Activated CD4-positive, alpha-beta T cell treated with anti-CD3 and anti-CD28 coated beads, Interleukin-2, amount 50 U/mL, for 48 hours (primary cell): ENCODE measurements at regions not wholly inside any gene's neighbourhood (a gene's known extent, or its start where the extent isn't known, plus 50 kb on each side); places are given as distances from the start of the nearest gene placed in this dataset.
"Not testable (repeated sequence)": the region's sequence is repeated elsewhere in the genome, so short reads cannot be mapped to it uniquely, and the experiment has no call there.

Source experiments
- DNase-seq, 2 experiments: peaks; one replicate each; pipeline ENCODE4 v3.0.0-alpha.2; 2020

DNA sequence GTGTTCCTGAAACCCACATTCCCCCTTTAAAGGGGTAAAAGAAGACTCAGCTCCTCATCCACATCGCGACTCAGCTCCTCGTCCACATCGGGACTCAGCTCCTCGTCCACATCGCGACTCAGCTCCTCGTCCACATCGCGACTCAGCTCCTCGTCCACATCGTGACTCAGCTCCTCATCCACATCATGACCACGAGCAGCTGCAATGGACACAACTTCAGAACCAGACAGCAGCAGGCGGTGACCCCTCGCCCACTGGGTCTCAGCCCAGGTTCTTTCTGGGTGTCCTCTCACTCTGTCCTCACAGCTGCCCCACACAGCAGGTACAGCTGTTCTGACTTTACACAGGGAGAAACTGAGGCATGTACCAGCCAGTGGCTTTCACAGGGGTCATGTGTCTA is 163.5 kb upstream of the SALL3 start:
- DNase-seq = no peak

DNA sequence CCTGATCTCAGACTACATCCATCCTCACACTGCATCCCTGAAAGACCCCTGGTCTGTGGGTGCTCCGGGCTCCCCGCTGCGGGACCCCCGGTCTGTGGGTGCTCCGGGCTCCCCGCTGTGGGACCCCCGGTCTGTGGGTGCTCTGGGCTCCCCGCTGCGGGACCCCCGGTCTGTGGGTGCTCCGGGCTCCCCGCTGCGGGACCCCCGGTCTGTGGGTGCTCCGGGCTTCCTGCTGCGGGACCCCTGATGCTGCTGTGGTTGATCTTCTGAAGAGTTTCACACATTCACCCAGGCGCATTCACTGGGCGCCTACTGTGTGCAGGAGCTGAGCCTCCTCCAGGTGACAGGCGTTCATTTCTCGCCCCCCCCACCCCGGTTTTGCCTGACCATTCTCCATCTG is 162.7 kb upstream of the SALL3 start:
- no peak for DNase-seq

GRCh38 chr18:78818495-78818894 is 161.1 kb upstream of the SALL3 start:
- no peak for DNase-seq

DNA sequence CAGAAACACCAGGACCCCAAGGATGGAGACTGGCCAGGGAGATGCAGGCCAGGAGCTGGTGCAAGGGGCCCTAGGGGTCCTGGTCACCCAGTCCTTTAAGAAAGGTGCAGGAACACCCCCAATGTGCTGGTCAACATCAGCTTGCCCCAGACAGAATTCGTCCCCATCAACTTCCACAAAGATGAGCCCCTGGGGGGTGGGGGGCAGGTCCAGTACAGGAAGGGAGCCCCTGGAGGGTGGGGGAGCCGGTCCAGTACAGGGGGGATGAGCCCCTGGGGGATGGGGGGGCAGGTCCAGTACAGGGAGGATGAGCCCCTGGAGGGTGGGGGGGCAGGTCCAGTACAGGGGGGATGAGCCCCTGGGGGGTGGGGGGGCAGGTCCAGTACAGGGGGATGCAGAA is 160.7 kb upstream of the SALL3 start:
- no peak for DNase-seq

DNA sequence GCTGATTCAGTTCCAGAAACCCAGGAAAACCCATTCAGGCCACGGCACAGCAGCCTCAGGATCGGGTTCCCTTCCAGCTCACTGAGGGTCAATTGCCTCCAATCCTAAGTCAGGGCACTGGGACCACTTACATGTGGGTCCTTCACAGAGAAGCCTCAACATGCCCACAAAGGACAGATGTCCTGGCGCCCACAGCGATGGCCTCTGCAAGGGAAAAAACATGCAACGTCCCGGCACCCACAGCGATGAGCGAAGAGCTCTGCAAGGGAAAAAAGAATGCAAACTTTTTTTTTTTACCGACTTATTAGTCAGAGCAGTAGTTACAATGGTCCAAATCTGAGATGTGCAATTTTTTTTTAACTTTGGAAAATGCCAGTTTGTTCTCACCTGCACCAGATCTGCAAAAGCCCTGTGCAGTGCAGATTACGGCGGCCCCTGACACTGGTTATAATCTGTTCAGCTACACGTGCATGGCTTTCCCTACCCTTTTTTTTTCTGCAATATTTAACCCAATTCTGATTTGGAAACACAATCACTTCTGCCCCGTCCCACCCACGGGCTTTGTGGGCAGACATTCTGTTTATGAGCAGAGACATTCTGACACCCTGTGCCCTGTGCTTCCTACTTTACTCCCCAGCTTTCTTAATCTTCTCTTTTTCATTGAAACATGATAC is 159.3 kb upstream of the SALL3 start:
- DNase-seq = no peak

- DNase-seq = no peak
Measured at GRCh38 chr18:78821396-78821795, 158.2 kb upstream of the SALL3 start.

DNA sequence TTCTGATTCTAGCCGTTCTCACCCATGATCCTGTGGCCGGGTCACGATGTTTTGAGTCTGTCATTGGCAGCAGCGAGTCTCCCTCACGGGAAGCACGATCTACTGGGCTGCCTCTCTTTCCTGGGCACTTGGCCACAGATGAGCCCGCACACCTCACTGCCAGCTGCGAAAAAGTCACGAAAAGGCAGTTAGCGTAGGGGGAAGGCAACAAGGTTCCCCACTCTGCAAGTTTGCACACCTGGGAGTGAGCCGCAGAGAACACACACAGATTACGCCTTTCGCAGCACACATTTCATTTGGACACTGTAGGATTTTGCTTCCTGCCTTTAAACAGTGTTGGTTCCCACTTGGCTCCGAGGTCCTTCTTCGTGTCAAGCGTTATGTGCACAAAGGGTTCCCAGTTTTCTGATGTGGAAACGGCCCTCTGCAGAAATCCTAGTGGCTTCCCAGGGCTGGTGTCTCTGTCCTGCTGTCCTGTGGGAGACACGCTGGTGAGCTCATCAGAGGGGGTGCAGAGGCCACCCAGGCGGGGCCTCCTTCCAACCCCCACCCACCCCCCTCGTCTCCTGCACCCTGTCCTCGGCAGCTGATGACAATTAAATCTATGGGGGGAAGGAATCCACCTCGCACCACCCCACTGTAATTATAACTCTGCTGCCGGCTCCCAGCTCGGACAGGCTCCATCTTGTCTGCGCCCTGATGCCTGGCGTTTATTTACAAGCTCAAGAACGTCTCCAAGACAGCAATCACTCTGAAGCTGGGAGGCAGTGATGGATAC is 157.3 kb upstream of the SALL3 start:
- DNase-seq = no peak

DNA sequence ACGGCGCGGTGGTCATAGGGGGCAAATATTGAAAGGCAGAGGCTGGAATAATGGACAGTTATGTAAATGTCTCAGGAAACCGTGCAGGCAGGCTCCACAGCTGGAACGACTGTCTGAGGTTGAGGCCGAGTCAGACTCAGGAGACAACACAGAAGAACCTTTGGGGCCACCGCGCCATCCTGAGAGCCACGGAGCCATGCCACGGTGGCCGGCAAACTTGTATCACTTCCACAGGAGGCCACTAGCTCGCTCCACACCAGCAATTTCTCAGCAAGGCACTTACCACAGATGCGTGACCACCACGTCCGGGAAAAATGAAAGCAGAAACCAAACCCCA is 156.7 kb upstream of the SALL3 start:
- DNase-seq = no peak

- DNase-seq = no peak
Measured at GRCh38 chr18:78825168-78825567, 154.4 kb upstream of the SALL3 start.

GRCh38 chr18:78826631-78827030 is 153.0 kb upstream of the SALL3 start:
- DNase-seq = no peak

GRCh38 chr18:78827141-78827540 is 152.5 kb upstream of the SALL3 start:
- no peak for DNase-seq

DNA sequence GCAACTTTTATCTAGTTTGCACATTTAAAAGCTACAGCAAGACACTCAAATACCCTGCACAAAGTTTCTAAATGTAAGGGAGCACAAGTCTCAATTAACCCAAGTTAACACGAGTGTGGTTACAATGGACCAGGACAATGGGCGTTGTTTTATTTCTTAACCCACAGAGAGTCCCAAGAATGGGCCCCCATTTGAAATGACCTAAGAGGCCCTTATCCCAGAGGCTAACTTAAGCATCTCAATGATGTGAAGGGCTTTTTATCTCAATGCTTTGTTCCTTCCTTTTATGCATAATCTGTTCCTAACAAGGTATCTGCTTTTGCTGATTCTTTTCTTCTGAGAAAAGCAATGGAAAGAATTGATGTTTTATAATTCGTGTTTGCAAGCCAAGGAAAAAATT is 151.5 kb upstream of the SALL3 start:
- DNase-seq = no peak

GRCh38 chr18:78829026-78829425 is 150.6 kb upstream of the SALL3 start:
- DNase-seq = not testable (repeated sequence)

- DNase-seq = no peak
Measured at GRCh38 chr18:78830161-78830560, 149.5 kb upstream of the SALL3 start.

DNA sequence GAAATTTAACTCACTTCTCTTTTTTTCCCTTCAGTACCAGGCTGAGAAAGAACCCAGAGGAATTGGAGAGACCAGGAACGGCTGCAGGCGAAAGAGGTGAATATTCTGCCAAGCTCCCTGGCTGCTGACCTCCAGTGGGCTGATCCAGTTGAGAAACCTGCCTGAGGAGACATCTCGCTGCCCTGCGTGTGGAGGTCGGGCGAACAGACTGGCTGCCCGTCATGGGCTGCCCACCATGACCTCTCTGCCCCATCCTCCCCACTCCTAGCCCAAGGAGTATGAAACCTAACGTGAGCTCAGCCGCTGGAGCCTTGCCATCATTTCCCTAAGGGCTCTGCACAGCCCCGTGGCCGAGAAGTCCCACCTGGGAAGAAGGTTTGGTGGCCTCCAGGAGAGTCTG is 148.8 kb upstream of the SALL3 start:
- DNase-seq = no peak

DNA sequence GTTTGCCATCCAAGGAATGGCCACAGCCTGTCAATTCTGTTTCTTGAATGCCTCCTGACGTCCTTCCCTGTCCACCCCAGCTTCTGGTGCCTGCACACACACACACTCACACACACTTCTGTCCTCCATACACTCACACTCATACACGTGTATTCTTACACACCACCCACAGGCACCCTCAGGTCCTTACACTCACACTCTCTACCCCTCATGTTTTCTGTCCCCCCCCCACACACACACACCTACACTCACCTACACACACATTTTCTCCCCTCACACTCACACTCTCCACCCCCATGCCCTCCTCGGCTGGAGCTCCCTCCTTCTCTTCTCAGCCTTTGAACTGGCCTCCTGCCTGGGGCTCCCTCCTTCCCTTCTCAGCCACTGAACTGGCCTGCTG is 148.0 kb upstream of the SALL3 start:
- DNase-seq = no peak

- no peak for DNase-seq
Measured at GRCh38 chr18:78833833-78834232, 145.8 kb upstream of the SALL3 start.

DNA sequence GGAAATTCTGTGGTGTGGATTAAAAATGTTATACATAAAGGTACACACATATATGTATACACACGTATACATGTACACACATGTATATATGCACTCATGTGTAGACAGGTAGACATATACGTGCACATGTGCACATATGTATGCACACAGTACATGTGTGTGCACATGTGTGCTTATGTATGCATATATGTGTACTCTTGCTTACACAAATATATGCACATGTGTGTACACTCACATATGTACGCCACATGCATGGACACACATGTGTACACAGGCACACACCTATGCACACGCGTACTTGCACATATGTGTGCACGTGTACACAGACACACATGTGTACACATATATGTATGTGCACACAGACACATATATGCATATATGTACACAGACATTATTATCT is 142.8 kb upstream of the SALL3 start:
- no peak for DNase-seq

GRCh38 chr18:78837754-78838153 is 141.9 kb upstream of the SALL3 start:
- no peak for DNase-seq

DNA sequence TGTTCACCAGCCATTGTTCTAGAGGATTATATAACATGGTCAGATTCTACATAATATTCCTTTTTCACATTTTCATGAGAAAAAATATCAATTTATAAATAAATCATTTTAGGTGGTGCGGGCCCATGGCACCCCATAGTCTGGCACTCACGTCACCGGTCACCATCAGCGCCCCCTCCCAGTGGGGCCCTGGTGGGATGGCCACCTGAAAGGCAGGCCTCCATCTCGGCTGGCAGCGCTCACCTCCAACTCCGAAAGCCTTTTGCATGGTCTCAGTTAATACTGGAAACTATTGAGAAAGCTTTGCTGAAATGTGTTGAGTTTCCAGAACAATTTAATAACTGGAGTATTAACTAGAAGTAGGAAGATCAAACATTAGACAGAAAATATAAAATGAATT is 141.4 kb upstream of the SALL3 start:
- no peak for DNase-seq

DNA sequence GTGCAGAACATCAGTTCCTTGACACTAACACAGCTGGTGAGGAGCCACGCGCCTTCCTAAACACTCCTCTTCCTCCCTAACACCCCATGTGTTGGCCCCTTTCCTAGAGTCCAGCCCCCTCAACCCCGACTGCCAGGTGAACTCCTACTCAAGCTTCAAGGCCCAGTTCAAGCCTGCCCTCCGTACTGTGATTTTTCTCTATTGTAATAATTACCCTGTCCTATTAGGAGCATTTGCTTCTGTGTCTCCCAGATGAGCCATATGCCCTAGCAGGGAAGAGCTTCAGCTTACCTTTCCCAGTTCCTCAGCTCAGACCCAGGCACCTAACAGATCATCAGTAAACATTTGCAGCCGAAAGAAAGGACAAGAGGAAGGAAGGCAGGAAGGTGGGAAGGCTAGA is 130.6 kb upstream of the SALL3 start:
- no peak for DNase-seq

DNA sequence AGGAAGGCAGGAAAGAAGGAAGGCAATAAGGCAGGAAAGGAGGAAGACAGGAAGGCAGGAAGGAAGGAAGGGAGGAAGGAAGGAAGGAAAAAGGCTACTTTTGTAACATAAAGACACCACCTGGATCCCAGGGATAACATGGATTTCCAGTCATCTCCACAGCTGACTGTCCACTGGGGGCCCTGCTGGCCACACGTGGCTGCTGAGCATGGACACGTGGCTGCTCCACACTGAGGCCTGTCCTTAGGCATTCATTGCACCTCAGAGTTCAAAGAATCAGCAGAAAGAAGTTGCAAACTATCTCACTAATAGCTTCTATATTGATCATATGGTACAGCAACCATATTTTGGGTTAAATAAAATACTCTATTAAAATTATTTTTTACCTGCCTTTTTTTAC is 130.2 kb upstream of the SALL3 start:
- DNase-seq = no peak

GRCh38 chr18:78853341-78853740 is 126.3 kb upstream of the SALL3 start:
- DNase-seq = no peak

DNA sequence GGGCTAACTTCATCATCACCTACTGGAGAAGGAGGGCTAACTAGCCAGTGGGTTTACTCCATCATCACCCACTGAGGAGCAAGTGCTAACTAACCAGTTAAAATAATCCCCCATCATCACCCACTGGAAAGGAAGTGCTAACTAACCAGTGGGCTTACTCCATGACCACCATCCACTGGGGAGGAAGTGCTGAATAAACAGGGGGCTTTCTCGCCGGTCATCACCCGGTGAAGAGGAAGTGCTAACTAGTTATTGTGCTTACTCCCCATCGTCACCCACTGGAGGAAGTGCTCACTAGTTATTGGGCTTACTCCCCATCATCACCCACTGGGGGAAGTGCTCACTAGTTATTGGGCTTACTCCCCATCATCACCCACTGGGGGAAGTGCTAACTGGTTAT is 124.4 kb upstream of the SALL3 start:
- DNase-seq = no peak
